Activated T-helper 2 cell treated with anti-CD3 and anti-CD28 coated beads, Interferon-gamma antibody, Interleukin-2, Interleukin-4, amounts not matched to agents 10 μg/mL and 5 μg/mL and 100 μg/mL, durations not matched to agents 14 hours and 24 hours and 36 hours (primary cell): ENCODE measurements at regions not wholly inside any gene's neighbourhood (a gene's known extent, or its start where the extent isn't known, plus 50 kb on each side); places are given as distances from the start of the nearest gene placed in this dataset.

Experiments used
- DNase-seq: peaks from one replicate; pipeline ENCODE4 v3.0.0; 2021; ENCODE audit warnings: low spot score
- H3K27ac Mint-ChIP-seq: one replicate; pipeline ENCODE4 v1.8.0; 2021; ENCODE audit warnings: mixed read lengths
- H3K27me3 Mint-ChIP-seq: one replicate; pipeline ENCODE4 v1.8.0; 2021; ENCODE audit warnings: low read depth, mixed read lengths
- H3K36me3 Mint-ChIP-seq: one replicate; pipeline ENCODE4 v1.8.0; 2021; ENCODE audit warnings: low read depth, mixed read lengths
- H3K4me1 Mint-ChIP-seq: one replicate; pipeline ENCODE4 v1.8.0; 2021; ENCODE audit warnings: low read depth, mixed read lengths
- H3K4me3 Mint-ChIP-seq: one replicate; pipeline ENCODE4 v1.8.0; 2021; ENCODE audit warnings: low read depth, mild to moderate bottlenecking, moderate library complexity, mixed read lengths
- H3K9me3 Mint-ChIP-seq: one replicate; pipeline ENCODE4 v1.8.0; 2021; ENCODE audit warnings: mixed read lengths
- intact Hi-C: fragments of 100-400 bp; cut with micrococcal nuclease; formaldehyde crosslinking; loops from one replicate; pipeline ENCODE4 v1.15.1; 2023

GRCh38 chr1:57782357-57782756 lies 358.5 kb upstream of the DAB1 start:
- Mint-ChIP-seq H3K36me3 (no peaks in the 10 kb centered on the region), H3K27ac (no peak overlapping the region), H3K9me3 (no peaks in the 10 kb centered on the region), H3K27me3 (no peaks in the 10 kb centered on the region), H3K4me1 (no peaks in the 10 kb centered on the region), H3K4me3 (no peak overlapping the region)
- DNase-seq, result no peak
- intact Hi-C loops, result no loop called here

GRCh38 chr1:57772580-57773195 lies 348.8 kb upstream of the DAB1 start:
- Mint-ChIP-seq H3K27ac (no peak overlapping the region), H3K4me1 (no peaks in the 10 kb centered on the region), H3K9me3 (no peaks in the 10 kb centered on the region), H3K36me3 (no peaks in the 10 kb centered on the region), H3K4me3 (no peak overlapping the region), H3K27me3 (no peaks in the 10 kb centered on the region)
- intact Hi-C loops, result no loop called here
- DNase-seq, result no peak

DNA sequence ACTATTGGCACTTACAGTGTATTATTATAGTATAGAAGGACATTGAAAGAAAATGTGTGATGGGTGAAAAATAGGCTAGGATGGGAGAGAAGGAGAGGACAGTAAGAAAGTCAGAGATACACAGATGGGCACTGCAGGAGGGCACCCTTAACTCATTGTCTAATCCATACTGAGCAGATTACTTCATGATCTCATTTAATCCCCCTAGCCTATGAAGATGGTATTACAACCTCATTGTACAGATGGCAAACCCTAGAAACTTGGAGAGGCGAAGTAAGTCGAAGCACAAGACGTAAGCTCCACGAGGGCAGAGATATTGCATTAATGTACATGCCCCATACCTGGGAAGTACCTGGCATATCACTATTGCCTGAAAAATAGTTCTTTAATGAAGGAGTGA lies 346.9 kb upstream of the DAB1 start:
- H3K27me3 Mint-ChIP-seq, result no peaks in the 10 kb centered on the region
- no peak for DNase-seq
- H3K4me1 Mint-ChIP-seq, result no peaks in the 10 kb centered on the region
- no peaks in the 10 kb centered on the region for H3K9me3 Mint-ChIP-seq
- intact Hi-C loops, result no loop called here
- no peak overlapping the region for H3K27ac Mint-ChIP-seq
- no peaks in the 10 kb centered on the region for H3K36me3 Mint-ChIP-seq
- H3K4me3 Mint-ChIP-seq, result no peak overlapping the region

DNA sequence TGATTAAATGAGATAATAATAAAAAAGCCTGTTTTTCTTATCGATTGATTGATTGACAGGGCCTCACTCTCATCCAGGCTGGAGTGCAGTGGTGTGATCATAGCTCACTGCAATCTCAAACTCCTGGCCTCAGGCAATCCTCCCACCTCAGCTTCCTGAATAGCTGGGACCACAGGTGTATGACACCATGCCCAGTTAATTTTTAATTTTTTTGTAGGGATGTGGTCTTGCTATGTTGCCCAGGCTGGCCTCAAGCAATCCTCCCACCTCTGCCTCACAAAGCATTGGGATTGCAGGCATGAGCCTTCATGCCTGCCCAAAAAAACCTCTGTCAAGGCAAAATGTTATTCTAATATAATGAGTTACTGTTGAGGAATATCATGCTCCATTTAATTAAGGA lies 346.4 kb upstream of the DAB1 start:
- Mint-ChIP-seq H3K27ac (no peak overlapping the region), H3K27me3 (no peaks in the 10 kb centered on the region), H3K4me1 (no peaks in the 10 kb centered on the region), H3K9me3 (no peaks in the 10 kb centered on the region), H3K36me3 (no peaks in the 10 kb centered on the region), H3K4me3 (no peak overlapping the region)
- DNase-seq, result no peak
- intact Hi-C loops, result no loop called here

DNA sequence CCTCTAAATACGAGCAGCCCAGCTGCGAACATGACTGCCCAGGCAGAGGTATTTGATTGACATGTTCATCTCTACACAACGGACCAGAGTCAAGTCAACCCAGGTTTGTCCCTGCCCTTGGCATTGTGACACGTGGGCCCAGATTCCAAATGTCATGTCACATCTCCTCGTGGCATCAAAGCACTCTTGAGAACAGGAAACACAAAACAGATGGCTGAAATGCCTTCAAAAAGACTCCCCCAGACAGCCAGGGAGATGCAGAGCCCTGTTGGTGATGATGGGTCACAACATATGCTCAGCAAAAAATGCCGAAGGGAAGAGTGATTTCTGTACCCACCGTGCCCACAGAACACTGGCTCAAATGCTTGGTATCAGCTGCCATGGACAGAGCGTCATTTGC lies 337.8 kb upstream of the DAB1 start:
- Mint-ChIP-seq H3K4me1 (no peaks in the 10 kb centered on the region), H3K36me3 (no peaks in the 10 kb centered on the region), H3K27me3 (no peaks in the 10 kb centered on the region), H3K4me3 (no peak overlapping the region), H3K27ac (no peak overlapping the region), H3K9me3 (no peaks in the 10 kb centered on the region)
- intact Hi-C loops, result no loop called here
- DNase-seq, result no peak

DNA sequence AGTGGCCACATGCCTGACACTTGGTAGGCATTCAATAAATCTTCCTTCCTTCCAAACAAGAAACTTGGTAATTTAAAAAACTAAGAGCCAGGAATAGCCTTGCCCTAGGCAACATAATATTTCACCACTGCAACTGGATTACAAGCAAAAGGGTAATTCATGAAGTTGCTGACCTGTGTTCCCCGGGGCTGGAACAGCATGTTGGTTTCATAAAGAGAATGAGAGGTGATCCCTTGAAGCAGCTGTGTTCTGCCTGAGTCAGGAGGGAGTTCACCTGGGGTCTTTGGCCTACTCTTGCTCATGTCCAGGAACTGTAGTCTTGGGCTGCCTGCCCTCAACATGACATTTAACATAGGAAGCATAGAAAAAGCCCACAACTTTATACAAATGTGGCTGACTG lies 329.0 kb upstream of the DAB1 start:
- Mint-ChIP-seq H3K27me3 (no peaks in the 10 kb centered on the region), H3K27ac (no peak overlapping the region), H3K36me3 (no peaks in the 10 kb centered on the region), H3K9me3 (no peaks in the 10 kb centered on the region), H3K4me1 (no peaks in the 10 kb centered on the region), H3K4me3 (no peak overlapping the region)
- intact Hi-C loops, result no loop called here
- DNase-seq, result no peak

- no peaks in the 10 kb centered on the region for H3K36me3 Mint-ChIP-seq
- DNase-seq, result no peak
- no peak overlapping the region for H3K4me3 Mint-ChIP-seq
- H3K9me3 Mint-ChIP-seq, result no peaks in the 10 kb centered on the region
- H3K4me1 Mint-ChIP-seq, result no peaks in the 10 kb centered on the region
- H3K27ac Mint-ChIP-seq, result no peak overlapping the region
- intact Hi-C loops, result no loop called here
- no peaks in the 10 kb centered on the region for H3K27me3 Mint-ChIP-seq
Observed at GRCh38 chr1:57748719-57749118, 324.9 kb upstream of the DAB1 start.

- Mint-ChIP-seq H3K36me3 (no peaks in the 10 kb centered on the region), H3K27ac (no peak overlapping the region), H3K9me3 (no peaks in the 10 kb centered on the region), H3K4me1 (no peaks in the 10 kb centered on the region), H3K4me3 (no peak overlapping the region), H3K27me3 (no peaks in the 10 kb centered on the region)
- no peak for DNase-seq
- intact Hi-C loops, result no loop called here
Observed at GRCh38 chr1:57747818-57748217, 324.0 kb upstream of the DAB1 start.

- Mint-ChIP-seq H3K27ac (no peak overlapping the region), H3K27me3 (no peaks in the 10 kb centered on the region), H3K36me3 (no peaks in the 10 kb centered on the region), H3K9me3 (no peaks in the 10 kb centered on the region), H3K4me1 (no peaks in the 10 kb centered on the region), H3K4me3 (no peak overlapping the region)
- DNase-seq, result no peak
- intact Hi-C loops, result no loop called here
Observed at GRCh38 chr1:57741521-57741920, 317.7 kb upstream of the DAB1 start.

DNA sequence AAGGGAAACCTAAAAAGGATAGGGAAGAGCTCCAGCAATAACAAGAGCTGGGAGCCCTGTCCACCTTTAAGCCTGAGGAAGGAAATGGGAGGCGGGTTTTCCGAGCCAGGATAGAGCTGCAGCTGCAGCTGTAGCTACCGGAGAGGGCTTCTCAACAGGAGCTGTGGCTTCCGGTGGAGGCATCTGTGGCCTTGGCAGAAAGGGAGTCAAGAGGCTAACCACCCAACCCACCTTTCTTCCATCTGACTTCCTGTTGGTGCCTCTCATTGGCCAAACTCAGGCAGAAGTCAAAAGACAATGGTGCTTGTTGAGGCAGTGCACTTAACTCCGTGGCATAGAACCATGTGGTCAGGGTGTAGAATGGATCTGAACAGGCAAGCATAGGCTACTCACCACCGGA lies 313.1 kb upstream of the DAB1 start:
- Mint-ChIP-seq H3K36me3 (no peaks in the 10 kb centered on the region), H3K27me3 (no peaks in the 10 kb centered on the region), H3K9me3 (no peaks in the 10 kb centered on the region), H3K27ac (no peak overlapping the region), H3K4me3 (no peak overlapping the region), H3K4me1 (no peaks in the 10 kb centered on the region)
- intact Hi-C loops, result no loop called here
- no peak for DNase-seq

DNA sequence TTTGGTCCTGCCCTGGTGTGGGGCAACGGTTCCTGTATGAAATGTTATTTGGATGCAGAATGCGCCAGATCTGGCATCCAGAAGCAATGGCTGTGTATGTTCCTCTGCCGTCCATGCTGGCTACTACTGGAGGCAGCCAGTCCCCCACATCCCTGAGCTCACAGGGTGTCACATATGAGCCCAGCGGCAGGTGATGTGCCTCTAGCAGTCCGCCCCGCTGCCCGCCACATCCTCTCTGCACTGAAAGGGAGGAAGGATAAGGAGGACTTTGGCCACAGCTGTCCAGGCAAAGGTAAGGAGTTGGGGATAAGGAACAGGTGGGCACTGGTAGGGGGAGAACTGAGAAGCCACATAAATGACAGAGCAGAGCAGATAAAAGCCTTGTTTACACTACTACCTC lies 305.3 kb upstream of the DAB1 start:
- H3K27ac Mint-ChIP-seq, result no peak overlapping the region
- no peaks in the 10 kb centered on the region for H3K4me1 Mint-ChIP-seq
- H3K36me3 Mint-ChIP-seq, result no peaks in the 10 kb centered on the region
- intact Hi-C loops, result no loop called here
- H3K4me3 Mint-ChIP-seq, result no peak overlapping the region
- no peaks in the 10 kb centered on the region for H3K9me3 Mint-ChIP-seq
- no peak for DNase-seq
- no peaks in the 10 kb centered on the region for H3K27me3 Mint-ChIP-seq

GRCh38 chr1:57727121-57727520 lies 303.3 kb upstream of the DAB1 start:
- Mint-ChIP-seq H3K27me3 (no peaks in the 10 kb centered on the region), H3K9me3 (no peaks in the 10 kb centered on the region), H3K4me3 (no peak overlapping the region), H3K27ac (no peak overlapping the region), H3K36me3 (no peaks in the 10 kb centered on the region), H3K4me1 (no peaks in the 10 kb centered on the region)
- no peak for DNase-seq
- intact Hi-C loops, result no loop called here

- Mint-ChIP-seq H3K4me3 (no peak overlapping the region), H3K9me3 (no peaks in the 10 kb centered on the region), H3K4me1 (no peaks in the 10 kb centered on the region), H3K27ac (no peak overlapping the region), H3K36me3 (no peaks in the 10 kb centered on the region), H3K27me3 (no peaks in the 10 kb centered on the region)
- intact Hi-C loops, result no loop called here
- DNase-seq, result no peak
Observed at GRCh38 chr1:57725318-57725717, 301.5 kb upstream of the DAB1 start.

DNA sequence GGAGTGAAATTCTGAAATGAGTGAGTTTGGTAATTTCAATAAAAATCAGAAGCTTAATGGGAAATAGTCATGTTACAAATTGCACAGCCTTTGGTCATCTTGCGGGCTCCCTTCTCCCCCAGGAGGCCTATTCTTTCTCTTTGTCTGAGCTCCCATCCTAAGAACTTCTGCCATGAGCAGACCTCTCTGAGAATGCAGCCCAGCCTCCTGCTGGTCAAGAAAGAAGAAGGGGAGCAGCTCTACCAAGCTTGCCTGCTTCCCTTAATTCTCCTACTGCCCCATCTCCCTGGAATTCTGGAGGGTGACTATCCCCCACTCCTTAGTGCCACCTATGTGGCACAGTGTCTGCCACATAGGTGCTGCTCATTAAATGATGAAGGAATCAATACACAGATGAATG lies 300.7 kb upstream of the DAB1 start:
- no peak for DNase-seq
- H3K36me3 Mint-ChIP-seq, result no peaks in the 10 kb centered on the region
- intact Hi-C loops, result no loop called here
- H3K9me3 Mint-ChIP-seq, result no peaks in the 10 kb centered on the region
- H3K4me3 Mint-ChIP-seq, result no peak overlapping the region
- H3K4me1 Mint-ChIP-seq, result no peaks in the 10 kb centered on the region
- H3K27ac Mint-ChIP-seq, result no peak overlapping the region
- no peaks in the 10 kb centered on the region for H3K27me3 Mint-ChIP-seq
